SK-MEL-5 (cell line): ENCODE measurements at regions not wholly inside any gene's neighbourhood (a gene's known extent, or its start where the extent isn't known, plus 50 kb on each side); places are given as distances from the start of the nearest gene placed in this dataset.

ENCODE experiments used
- DNase-seq: peaks from one replicate; pipeline ENCODE4 v3.0.0-alpha.2; 2016; ENCODE audit warnings: low read depth, low spot score
- in situ Hi-C: cut with HindIII; loops from 2 replicates; pipeline ENCODE4 v1.10.0; 2016; ENCODE audit warnings: low sequenced_read_pairs, high pct_unique_total_duplicates, low pct_unique_long_range_greater_than_20kb

DNA sequence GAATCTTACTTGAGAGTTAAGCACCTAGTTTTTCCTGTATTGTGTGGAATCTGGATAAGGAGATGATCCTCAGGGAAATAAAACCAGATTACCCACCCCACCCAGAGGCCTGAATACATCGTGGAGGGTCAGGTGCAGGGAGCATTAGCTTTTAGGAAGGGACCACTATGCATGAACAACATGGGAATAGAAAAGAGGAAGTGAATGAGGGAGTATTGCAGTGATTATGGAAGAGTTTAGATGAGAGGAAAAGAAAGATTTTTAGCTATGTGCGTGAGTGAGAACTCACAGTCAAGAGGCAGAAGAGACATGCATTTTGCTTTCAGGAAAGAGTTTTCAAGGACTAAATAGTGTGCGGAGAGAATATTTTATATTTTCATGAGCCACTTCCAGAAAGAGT is 222.3 kb upstream of the S100G start:
- in situ Hi-C loops, result no loop called here
- no peak for DNase-seq

DNA sequence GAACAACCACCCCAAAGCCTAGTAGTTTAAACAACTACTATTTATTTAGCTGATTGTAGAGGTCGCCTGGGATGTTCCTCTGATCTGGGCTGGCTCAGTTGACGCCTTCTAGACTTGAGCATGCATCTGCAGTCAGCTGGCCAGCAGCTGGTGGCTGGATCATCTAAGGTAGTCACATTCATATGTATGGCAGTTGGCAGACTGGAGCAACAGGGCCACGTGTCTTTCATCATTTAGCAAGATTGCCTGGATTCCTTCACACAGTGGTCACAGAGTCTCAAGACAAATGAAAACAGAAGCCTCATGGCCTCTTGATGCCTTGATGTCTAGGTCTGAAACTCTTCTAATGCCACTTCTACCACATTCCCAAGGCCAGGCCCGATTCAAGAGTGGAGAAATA is 220.6 kb upstream of the S100G start:
- in situ Hi-C loops, result no loop called here
- no peak for DNase-seq

DNA sequence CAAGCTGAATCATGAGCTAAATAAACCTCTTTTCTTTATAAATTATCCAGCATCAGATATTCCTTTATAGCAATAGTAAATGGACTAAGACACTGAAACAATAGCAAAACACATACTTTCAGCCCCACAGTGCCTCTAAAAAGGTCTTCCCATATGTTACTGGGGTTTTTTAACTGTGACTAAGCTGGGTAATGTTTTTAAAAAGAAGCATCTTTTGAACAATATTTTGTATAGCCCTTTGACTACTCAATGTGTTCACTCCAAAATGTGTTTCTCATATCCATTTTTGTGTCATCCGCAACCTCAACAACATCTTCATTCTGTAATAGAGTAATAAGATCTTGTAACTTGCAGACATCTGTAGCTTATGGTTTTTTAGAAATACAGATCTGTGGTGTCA is 218.7 kb upstream of the S100G start:
- no peak for DNase-seq
- in situ Hi-C loops, result no loop called here

DNA sequence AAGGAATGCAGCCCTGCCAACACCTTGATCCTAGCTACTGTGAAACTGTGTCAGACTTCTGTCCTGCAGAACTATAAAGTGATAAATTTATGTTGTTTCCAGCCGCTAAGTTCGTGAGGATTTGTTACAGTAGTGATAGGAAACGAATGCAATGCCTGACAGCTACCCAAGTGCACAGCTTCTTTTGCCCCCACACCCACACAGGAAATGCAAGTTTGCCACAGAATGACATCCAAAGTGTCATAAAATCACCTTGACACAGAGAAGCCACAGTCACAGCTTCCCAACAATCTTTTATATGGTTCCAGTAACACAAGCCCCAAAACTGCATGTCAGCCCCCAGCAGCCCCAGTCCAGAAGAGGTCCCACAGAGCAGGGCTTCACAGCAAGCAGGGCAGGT is 216.9 kb upstream of the S100G start:
- in situ Hi-C loops, result no loop called here
- DNase-seq, result no peak

DNA sequence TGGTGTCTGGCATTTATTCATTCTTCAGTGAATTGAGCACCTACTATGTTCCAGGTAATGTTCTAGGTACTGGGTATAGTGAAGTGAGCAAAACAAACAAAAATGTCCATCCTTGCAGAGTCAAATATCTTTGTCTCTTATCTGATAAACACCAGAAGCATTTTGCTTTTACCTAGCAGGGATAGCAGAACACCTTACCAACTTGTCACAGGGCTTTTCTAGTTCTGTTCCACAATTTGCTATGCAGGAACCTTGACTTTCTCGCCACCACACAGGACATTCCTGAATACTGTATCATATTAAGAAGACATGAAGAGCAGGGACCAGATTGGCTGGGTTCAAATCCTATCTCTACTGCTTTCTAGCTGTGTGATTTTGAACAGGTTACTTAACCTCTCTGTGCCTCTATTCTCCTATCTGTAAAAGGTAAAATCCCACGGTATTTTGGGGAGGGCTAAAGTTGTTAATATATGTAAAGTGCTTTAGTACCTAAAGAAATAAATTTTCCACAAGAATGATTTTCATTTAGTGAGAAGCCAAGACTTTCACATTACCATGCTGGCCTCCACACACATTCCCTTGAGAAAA is 214.5 kb upstream of the S100G start:
- in situ Hi-C loops, result no loop called here
- no peak for DNase-seq

DNA sequence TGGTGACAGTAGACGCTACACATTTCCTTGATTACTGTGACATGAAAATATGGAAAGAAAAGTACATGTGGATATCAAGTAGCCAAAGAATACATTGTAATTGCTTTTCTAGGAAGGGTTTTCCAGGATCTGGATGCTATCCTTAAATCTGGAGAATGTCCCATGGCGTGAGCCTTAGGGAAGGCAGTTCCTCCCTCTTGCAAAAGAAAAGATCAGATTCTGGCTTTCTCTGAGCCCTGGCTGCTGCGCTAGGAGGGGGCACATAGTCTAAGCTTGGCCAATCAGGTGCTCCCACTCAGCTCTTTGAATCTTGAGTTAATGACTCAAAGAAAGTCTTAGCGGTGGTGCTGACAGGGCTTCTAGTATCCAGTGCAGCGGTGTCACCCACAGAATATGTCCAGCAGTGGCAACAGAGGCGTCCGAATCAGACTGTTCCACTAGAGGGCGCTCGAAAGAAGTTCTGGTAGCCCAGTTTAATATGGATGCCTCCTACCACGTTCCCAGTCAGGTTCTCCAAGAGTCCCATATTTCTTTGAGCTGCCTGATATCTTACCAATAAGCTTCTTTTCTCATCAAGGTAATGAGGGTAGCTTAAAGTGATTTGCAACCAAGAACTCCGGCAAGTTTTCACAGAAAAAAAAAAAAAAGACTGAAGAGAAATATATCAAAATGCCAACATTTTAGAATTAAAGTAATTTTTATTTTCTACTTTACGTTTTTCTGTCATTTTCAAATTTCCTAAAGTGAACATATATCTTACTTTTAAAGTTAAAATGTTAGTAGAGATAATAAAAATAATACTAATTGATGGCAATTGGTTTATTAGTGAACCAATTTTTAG is 213.4 kb upstream of the S100G start:
- in situ Hi-C loops, result no loop called here
- peak; percentile 82 for DNase-seq

DNA sequence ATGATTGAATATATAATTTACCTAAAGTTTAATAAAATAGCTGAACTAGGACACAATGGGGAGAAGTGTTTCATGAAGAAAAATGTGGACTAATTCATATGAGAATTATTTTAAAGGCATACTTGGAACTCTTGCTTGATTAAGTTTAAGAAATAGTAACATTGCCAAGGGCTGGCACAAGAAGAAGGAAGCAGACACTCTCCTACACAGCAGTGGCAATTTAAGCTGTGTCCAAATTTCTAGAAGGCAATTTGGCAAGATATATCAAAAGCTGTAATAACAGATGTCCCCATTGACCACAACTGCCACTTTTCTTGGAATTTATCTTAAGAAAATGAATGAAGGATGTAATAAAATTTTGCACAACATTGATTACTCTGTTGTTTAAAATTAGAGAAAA is 209.5 kb upstream of the S100G start:
- in situ Hi-C loops, result no loop called here
- no peak for DNase-seq

DNA sequence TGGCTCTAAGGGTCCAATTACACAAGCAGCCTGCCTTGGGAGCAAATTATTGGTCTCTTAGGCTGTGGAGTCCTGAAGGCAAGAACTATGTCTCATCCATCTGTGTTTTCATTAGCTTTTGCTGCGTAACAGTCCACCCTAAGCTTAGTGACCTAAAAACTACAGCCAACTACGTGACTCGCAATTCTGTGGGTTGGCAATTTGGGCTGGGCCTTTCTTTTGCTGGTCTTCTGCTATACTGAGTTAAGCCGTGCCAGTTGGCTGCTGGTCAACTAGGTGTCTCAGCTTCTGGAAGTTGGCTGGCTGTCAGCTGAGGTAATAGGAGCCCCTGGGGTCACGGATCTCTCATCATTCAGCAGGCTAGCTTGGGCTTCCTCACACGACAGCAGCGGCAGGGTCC is 205.6 kb upstream of the S100G start:
- DNase-seq, result no peak
- in situ Hi-C loops, result no loop called here

DNA sequence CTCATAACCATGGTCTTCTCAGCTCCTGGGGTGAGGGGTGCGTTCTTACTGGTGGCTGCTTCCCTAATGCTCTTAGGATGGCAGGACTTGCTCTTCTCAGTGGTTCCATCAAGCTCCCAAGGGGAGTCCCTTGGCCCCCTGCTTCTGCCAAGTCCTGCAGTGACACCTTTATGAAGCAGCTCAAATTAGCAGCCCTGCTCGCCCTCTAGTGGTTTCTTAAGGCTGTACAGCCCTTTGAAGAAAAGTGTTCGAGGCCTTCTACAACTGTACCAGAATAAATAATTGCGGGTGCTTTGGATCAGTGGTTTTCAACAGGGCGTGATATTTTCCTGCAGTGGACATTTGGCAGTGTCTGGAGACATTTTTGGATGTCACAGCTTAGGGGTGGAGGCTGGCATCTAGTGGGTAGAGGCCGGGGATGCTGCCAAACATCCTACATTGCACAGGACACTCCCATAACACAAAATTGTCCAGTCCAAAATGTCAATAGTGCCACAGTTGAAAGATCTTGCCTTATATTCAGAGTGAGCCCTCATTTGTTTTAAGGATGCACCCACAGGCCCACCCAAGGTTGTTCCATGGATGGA is 204.7 kb upstream of the S100G start:
- DNase-seq, result peak; percentile 40
- in situ Hi-C loops, result no loop called here

DNA sequence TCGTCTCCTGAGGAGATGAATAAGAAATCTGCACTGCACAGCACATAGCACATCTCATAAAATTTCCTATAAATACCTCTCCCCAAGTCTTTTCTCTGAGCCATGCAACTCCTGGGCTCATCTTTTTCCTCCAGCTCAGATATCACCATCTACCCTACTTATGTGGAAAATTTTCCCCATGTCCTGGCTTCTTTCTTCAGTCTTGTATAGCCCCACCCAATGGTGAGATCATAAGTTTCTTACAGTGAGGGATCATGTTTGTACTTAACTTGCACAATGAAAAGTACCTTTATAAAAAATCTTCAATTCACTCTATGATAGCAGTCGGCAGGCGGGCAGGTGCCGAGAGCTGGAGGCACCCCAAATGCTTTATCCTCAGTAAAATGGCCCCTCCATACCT is 198.6 kb upstream of the S100G start:
- DNase-seq, result no peak
- in situ Hi-C loops, result no loop called here

DNA sequence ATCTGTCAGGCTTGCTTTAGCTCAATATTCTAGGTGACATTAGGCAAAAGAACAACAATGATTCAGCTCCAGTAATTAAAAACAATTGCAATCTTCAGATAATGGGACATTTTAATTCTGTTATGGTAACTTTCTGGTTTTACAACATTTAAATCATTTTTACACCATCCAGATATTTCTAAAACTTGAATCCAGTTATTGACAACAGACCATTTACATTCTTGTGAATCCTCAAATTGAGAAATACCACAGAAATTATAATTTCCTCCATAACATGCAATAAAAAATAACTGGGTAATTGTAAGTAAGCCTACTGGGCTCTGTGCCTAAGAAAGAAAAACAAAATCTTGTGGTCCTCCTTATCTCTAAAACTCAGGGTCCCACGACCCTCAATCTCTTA is 195.0 kb upstream of the S100G start:
- no peak for DNase-seq
- in situ Hi-C loops, result no loop called here

DNA sequence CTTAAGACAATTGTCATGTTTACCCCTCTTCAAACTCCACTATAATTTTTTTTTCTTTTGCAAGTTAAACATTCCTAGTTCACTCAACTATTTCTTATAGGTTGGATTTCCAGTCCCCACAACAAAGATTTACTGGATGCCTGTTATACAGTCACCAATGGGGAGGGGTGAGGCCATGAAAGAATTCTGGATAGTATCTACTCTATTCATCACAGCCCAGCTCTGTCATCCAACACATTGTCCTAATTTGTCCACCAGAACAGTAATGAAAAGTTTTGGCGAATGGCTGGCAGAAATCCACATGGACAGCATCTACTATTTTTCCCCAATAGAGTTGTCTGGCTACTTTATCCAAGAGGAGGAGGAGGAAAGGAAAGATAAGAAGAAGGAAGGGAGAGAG is 192.7 kb upstream of the S100G start:
- in situ Hi-C loops, result no loop called here
- DNase-seq, result no peak

DNA sequence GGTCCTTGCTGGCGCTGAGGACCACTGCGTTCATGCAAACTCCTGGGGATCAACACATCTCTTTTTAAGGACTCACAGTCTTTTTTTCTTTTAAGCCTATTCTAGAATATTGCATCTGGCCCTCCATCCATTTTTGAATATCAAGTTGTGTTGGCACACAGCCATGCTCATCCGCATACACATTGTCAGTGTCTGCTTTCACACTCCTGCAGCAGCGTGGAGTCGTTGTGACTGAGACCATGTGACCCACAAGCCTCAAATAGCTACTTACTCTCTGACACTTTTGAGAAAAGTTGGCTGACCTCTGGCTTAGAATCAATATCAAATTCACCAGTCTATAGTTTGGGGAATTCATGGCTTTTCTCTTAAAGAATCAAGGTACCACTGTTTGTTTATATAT is 191.8 kb upstream of the S100G start:
- no peak for DNase-seq
- in situ Hi-C loops, result no loop called here

DNA sequence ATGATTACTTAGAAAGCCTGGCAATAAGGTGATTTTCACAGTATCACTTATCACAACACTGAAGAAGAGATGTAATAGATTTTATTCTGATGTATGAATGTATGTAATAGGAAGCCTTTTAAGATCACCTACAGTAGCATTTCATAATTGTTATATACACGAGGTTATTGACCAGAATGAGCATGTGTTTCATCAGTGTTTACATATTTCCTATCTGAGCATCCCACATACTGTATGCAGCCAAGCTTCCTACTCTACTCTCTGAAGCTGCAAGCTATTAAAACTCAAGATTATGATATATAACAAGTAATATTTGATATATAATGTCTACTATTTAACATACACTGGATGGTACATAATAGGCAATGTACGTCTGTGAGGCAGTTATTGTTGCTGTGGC is 190.9 kb upstream of the S100G start:
- in situ Hi-C loops, result no loop called here

DNA sequence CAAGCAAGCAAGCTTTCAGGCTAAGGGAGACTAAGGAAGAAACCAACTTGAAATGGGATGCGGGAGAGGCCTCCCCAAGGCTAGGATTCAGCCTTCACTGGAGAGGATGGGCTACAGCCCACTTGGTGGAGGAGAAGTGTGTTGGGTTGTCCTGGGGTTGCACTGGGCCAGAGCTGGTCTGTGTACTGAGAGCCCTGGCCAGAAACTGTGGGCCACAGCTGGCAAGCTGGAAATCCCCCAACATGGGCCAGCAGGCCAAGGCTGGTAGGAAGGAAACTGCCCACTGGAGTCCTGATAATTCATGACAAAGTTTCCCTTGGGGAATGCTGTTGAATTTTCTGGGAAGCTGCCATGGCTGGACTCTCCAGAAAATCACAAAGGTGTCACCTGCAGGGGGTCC is 188.0 kb upstream of the S100G start:
- DNase-seq, result no peak
- in situ Hi-C loops, result no loop called here

More for the DNA sequence above, 190.9 kb upstream of the S100G start:
- no peak for DNase-seq

DNA sequence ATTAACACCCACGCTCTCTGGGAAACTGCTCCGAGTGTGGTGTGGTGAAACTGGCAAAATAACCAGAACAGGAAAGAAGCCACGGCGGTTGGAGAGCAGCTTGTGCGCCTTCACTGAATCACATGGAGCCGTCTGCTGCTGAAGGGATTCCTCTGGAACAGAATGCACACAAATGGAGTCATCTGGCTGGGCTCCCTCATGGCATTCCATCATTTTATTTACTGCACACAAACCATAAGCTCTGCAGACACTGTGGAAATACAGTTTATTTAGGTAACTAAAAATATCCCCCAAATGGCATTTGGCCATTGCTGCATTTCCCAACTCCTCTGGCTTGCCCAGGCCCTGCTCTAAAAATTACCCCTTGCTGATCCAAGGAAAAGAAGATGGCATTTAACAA is 187.0 kb upstream of the S100G start:
- no peak for DNase-seq
- in situ Hi-C loops, result no loop called here

DNA sequence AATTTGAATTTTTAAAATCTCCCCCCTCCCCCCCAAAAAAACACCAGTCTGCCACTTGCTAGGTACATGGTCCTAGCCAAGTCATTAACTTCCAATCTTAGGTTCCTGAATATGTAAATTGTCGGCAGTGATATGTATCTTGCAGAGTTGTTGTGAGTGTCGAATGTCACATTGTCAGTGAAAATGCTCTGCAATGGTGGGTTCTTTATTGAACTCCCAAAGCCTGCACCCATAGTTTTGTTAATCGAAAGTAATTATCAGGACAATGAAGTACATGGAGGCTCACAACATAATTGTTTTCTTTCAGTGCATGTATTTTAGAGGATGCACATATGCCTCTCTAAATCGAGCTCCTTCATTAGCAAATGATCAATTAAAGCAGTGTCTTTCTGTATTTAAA is 185.6 kb upstream of the S100G start:
- in situ Hi-C loops, result no loop called here
- DNase-seq, result no peak

DNA sequence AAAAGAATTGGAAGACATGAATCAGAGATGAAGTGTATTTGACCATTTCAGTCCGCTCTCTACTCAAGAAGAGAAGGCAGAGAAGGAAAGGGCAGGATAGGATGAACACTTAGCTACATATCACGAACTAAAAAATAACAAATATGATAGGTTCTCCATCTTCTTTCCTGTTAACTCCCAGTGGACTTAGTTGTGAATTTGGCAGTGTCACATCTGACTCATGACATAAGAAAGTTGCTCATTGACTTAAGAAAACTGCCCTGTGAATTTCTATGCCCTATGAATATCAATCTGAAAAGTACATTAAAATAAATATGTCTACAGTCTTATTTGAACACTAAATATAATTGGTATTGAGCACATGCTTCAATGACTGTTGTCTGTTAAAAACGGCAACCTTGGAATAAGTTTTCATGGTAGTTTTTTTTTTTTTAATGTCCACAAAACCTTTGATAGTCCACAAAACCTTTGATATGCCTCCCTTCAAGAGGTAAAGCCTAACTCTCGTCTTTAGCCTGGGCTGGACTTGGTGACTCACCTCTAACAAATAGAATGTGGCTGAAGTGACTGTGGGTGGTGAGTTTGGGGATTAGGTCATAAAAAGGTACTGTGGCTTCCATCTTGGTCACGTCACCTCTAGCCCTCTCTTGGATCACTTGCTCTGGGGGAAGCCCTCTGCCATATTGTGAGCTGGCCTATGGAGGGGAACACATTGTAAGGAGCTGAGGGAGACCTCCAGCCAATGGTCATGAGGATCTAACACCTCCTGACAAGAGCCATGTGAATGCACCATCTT is 184.7 kb upstream of the S100G start:
- in situ Hi-C loops, result no loop called here
- DNase-seq, result no peak
